Ovary (tissue), 7 donors: ENCODE measurements at regions not wholly inside any gene's neighbourhood (a gene's known extent, or its start where the extent isn't known, plus 50 kb on each side); places are given as distances from the start of the nearest gene placed in this dataset.
A peak's percentile ranks its signal among the peaks of the same experiment; 100 is the strongest.

Experiments
- DNase-seq, 5 donors: peaks; one replicate each; pipeline ENCODE4 v3.0.0-alpha.2; 2019 to 2020
- H3K27ac ChIP-seq, 2 donors: fragments of 200-600 bp; one replicate each; pipeline versions ENCODE4 v1.5.1 to v1.8.0; 2019 to 2022
- H3K27me3 ChIP-seq: fragments of 200-600 bp; one replicate; pipeline ENCODE4 v1.8.0; 2022
- H3K36me3 ChIP-seq: fragments of 200-600 bp; sonication (generic); one replicate; pipeline ENCODE4 v1.5.1; 2019
- H3K4me1 ChIP-seq: one replicate; pipeline ENCODE4 v1.8.1; 2013; ENCODE audit warnings: mild to moderate bottlenecking, moderate library complexity; ENCODE audit not compliant: insufficient read depth
- H3K4me3 ChIP-seq: fragments of 200-600 bp; sonication (generic); one replicate; pipeline ENCODE4 v1.5.1; 2017
- H3K9me3 ChIP-seq, 2 donors: fragments of 200-600 bp in 1 of 2; sonication (generic) in 1 of 2; one replicate each; pipeline versions ENCODE4 v1.5.1 to v1.8.1; 2013 to 2019; ENCODE audit warnings: mild to moderate bottlenecking in 1 of 2, moderate library complexity in 1 of 2
- CTCF ChIP-seq, 3 donors: fragments of 450-650 bp in 2 of 3; fragments of 200-600 bp in 1 of 3; IDR thresholded peaks; one replicate each; pipeline versions ENCODE4 v1.5.1 to v1.8.0; 2016 to 2022; ENCODE audit warnings: antibody characterized with exemption in 3 of 3, mild to moderate bottlenecking in 1 of 3
- EP300 ChIP-seq: sonication (generic); formaldehyde crosslinking; IDR thresholded peaks from one replicate; pipeline ENCODE4 v1.6.1; 2017; ENCODE audit warnings: antibody characterized with exemption
- POLR2A ChIP-seq: fragments of 450-650 bp; IDR thresholded peaks from one replicate; pipeline ENCODE4 v1.6.1; 2017; ENCODE audit warnings: antibody characterized with exemption, mild to moderate bottlenecking, moderate library complexity
- WGBS, 3 donors: extraction: QIAGEN DNeasy Blood & Tissue Kit in 1 of 3; methylation state at CpG; one replicate each; pipeline versions ENCODE4 v1.1.5 to v1.1.7; 2013 to 2017; 5-methylcytosine and 5-hydroxymethylcytosine counted together
- intact Hi-C, 4 donors: fragments of 100-400 bp; cut with DNase I; formaldehyde crosslinking; loops; one replicate each; pipeline versions ENCODE4 v1.11.0 to v1.15.1; 2022 to 2023
- donor health status: DM: no; HTN: no; CAD: no; lungs with moderate emphysema.
- donor health status: DM: no; HTN: no; CAD: no.
- donor health status: Bipolar disorder and iron deficiency.
- donor health status: DM: no; HTN: no; CAD: no.
- donor health status: DM: yes; HTN: yes; CAD: no.

- H3K27ac ChIP-seq, result peak overlapping the region in 1 of 2 donors; percentile 49
These were observed 1057.8 kb upstream of the WWC1 start for GRCh38 chr5:167233507-167234220.

GRCh38 chr5:167241436-167242067 lies 1049.9 kb upstream of the WWC1 start:
- intact Hi-C loops, result no loop called here
- no peak overlapping the region for H3K4me3 ChIP-seq
- 90 to 93% (median 92%) methylated on average over 6 of the region's 6 CpGs for WGBS, 3 donors

More at GRCh38 chr5:167233507-167234220, 1057.8 kb upstream of the WWC1 start:
- no peak for DNase-seq
- intact Hi-C loops, result no loop called here
- Histone ChIP-seq H3K9me3 (no peaks in the 10 kb centered on the region), H3K27me3 (no peaks in the 10 kb centered on the region), H3K4me1 (no peaks in the 10 kb centered on the region), H3K36me3 (no peaks in the 10 kb centered on the region), H3K4me3 (no peak overlapping the region)
- no peak for TF ChIP-seq EP300
- no peak for TF ChIP-seq POLR2A
- TF ChIP-seq CTCF (IDR thresholded peaks at IDR 0.05), result no peak
- 4 to 15% (median 13%) methylated on average over 3 of the region's 3 CpGs for WGBS, 3 donors

GRCh38 chr5:167242701-167243100 lies 1048.7 kb upstream of the WWC1 start:
- no peak for TF ChIP-seq POLR2A
- no peak for TF ChIP-seq CTCF (IDR thresholded peaks at IDR 0.05)
- TF ChIP-seq EP300, result no peak
- no peak overlapping the region for H3K27ac ChIP-seq
- 55 to 73% (median 63%) methylated on average over 4 of the region's 4 CpGs for WGBS, 3 donors

More at GRCh38 chr5:167241436-167242067, 1049.9 kb upstream of the WWC1 start:
- Histone ChIP-seq H3K36me3 (no peaks in the 10 kb centered on the region), H3K27me3 (no peaks in the 10 kb centered on the region), H3K9me3 (no peaks in the 10 kb centered on the region), H3K4me1 (no peaks in the 10 kb centered on the region), H3K27ac (no peak overlapping the region)
- TF ChIP-seq EP300, result no peak
- TF ChIP-seq CTCF (IDR thresholded peaks at IDR 0.05), result no peak
- no peak for TF ChIP-seq POLR2A
- no peak for DNase-seq

GRCh38 chr5:167243463-167243862 lies 1048.0 kb upstream of the WWC1 start:
- H3K4me1 ChIP-seq, result no peaks in the 10 kb centered on the region
- H3K9me3 ChIP-seq, result no peaks in the 10 kb centered on the region
- no peak overlapping the region for H3K27ac ChIP-seq
- TF ChIP-seq CTCF (IDR thresholded peaks at IDR 0.05), result no peak
- no peak for TF ChIP-seq EP300
- TF ChIP-seq POLR2A, result no peak
- no peaks in the 10 kb centered on the region for H3K27me3 ChIP-seq
- no peak for DNase-seq
- WGBS, 3 donors, result 84 to 92% (median 92%) methylated on average over 2 of the region's 2 CpGs
- intact Hi-C loops, result no loop called here
- H3K36me3 ChIP-seq, result no peaks in the 10 kb centered on the region
- no peak overlapping the region for H3K4me3 ChIP-seq

More at GRCh38 chr5:167242701-167243100, 1048.7 kb upstream of the WWC1 start:
- Histone ChIP-seq H3K4me1 (no peaks in the 10 kb centered on the region), H3K4me3 (no peak overlapping the region), H3K27me3 (no peaks in the 10 kb centered on the region), H3K9me3 (no peaks in the 10 kb centered on the region), H3K36me3 (no peaks in the 10 kb centered on the region)
- DNase-seq, result no peak
- intact Hi-C loops, result no loop called here
